Gastrocnemius medialis (tissue), 4 donors: ENCODE measurements at regions not wholly inside any gene's neighbourhood (a gene's known extent, or its start where the extent isn't known, plus 50 kb on each side); places are given as distances from the start of the nearest gene placed in this dataset.

ENCODE experiments used
- ATAC-seq, 2 donors: fragments of 150-250 bp; one replicate each; pipeline ENCODE4 v1.9.1; 2016
- DNase-seq, 2 donors: peaks; one replicate each; pipeline ENCODE4 v3.0.0-alpha.2; 2019
- H3K27ac ChIP-seq, 4 donors: fragments of 200-600 bp; sonication (generic); 1 replicate in 1 of 4; 2 replicates in 3 of 4; pipeline ENCODE4 v1.5.1; 2016 to 2018; ENCODE audit warnings: mild to moderate bottlenecking in 2 of 4, moderate library complexity in 1 of 4
- H3K27me3 ChIP-seq, 3 donors: fragments of 200-600 bp; sonication (generic) in 2 of 3; 1 replicate in 1 of 3; 2 replicates in 2 of 3; pipeline versions ENCODE4 v1.5.1 to v1.6.0; 2016 to 2019; ENCODE audit warnings: mild to moderate bottlenecking in 1 of 3, moderate library complexity in 1 of 3
- H3K36me3 ChIP-seq, 2 donors: fragments of 200-600 bp; sonication (generic) in 1 of 2; one replicate each; pipeline ENCODE4 v1.5.1; 2017 to 2018
- H3K4me1 ChIP-seq, 2 donors: fragments of 200-600 bp; sonication (generic) in 1 of 2; one replicate each; pipeline ENCODE4 v1.5.1; 2016 to 2017; ENCODE audit warnings: mild to moderate bottlenecking in 2 of 2
- H3K4me3 ChIP-seq, 4 donors: fragments of 200-600 bp; sonication (generic) in 3 of 4; 1 replicate in 1 of 4; 2 replicates in 3 of 4; pipeline ENCODE4 v1.5.1; 2016 to 2019; ENCODE audit warnings: mild to moderate bottlenecking in 2 of 4
- H3K9me3 ChIP-seq, 3 donors: fragments of 200-600 bp; sonication (generic) in 2 of 3; 1 replicate in 1 of 3; 2 replicates in 2 of 3; pipeline ENCODE4 v1.5.1; 2016 to 2019
- CTCF ChIP-seq, 5 experiments: fragments of 450-650 bp in 3 of 5; fragments of 200-600 bp in 2 of 5; sonication (generic) in 2 of 5; IDR thresholded peaks in 4 of 5; conservative IDR thresholded peaks in 1 of 5; 1 replicate in 4 of 5; 2 replicates in 1 of 5; pipeline ENCODE4 v1.5.1; 2016 to 2019; ENCODE audit warnings: antibody characterized with exemption in 5 of 5, mild to moderate bottlenecking in 3 of 5, moderate library complexity in 3 of 5
- POLR2A ChIP-seq, 2 donors: fragments of 450-650 bp; IDR thresholded peaks; one replicate each; pipeline ENCODE4 v1.6.1; 2017; ENCODE audit warnings: antibody characterized with exemption in 2 of 2, mild to moderate bottlenecking in 2 of 2, moderate library complexity in 2 of 2
- in situ Hi-C, 4 donors: fragments of 200-750 bp; cut with MboI; loops; one replicate each; pipeline versions ENCODE4 v1.15.0 to v1.8.0; 2017; ENCODE audit warnings: low sequenced_read_pairs in 4 of 4
- intact Hi-C: fragments of 100-400 bp; cut with DNase I; formaldehyde crosslinking; loops from one replicate; pipeline ENCODE4 v1.15.1; 2023; ENCODE audit warnings: low total_unique reads

GRCh38 chr17:79299349-79299748 lies 224.7 kb downstream of the ENGASE start:
- H3K27me3 ChIP-seq, result peaks cover 0 to 13% (median 0%) of the 10 kb centered on the region in 3 donors

GRCh38 chr17:79298799-79299198 lies 224.2 kb downstream of the ENGASE start:
- TF ChIP-seq POLR2A (IDR thresholded peaks at IDR 0.05) (no peak), CTCF (IDR thresholded peaks at IDR 0.05 in 4 of 5, conservative IDR thresholded peaks at IDR 0.05 in 1 of 5) (no peak)
- intact Hi-C loops, result no loop called here
- H3K4me1 ChIP-seq, result peaks cover 0 to 4% of the 10 kb centered on the region in 2 donors
- in situ Hi-C loops, result no loop called here
- ATAC-seq, result no peak
- H3K27me3 ChIP-seq, result peaks cover 0 to 13% (median 0%) of the 10 kb centered on the region in 3 donors
- H3K4me3 ChIP-seq, result no peak overlapping the region
- no peaks in the 10 kb centered on the region for H3K36me3 ChIP-seq
- DNase-seq, result no peak
- H3K9me3 ChIP-seq, result no peaks in the 10 kb centered on the region
- no peak overlapping the region for H3K27ac ChIP-seq

More at GRCh38 chr17:79299349-79299748, 224.7 kb downstream of the ENGASE start:
- H3K27ac ChIP-seq, result no peak overlapping the region
- no peak for ATAC-seq
- peaks cover 0 to 4% of the 10 kb centered on the region in 2 donors for H3K4me1 ChIP-seq
- DNase-seq, result no peak
- no peaks in the 10 kb centered on the region for H3K36me3 ChIP-seq
- no peak overlapping the region for H3K4me3 ChIP-seq
- in situ Hi-C loops, result no loop called here
- intact Hi-C loops, result no loop called here
- TF ChIP-seq POLR2A (IDR thresholded peaks at IDR 0.05), result no peak
- TF ChIP-seq CTCF (IDR thresholded peaks at IDR 0.05 in 4 of 5, conservative IDR thresholded peaks at IDR 0.05 in 1 of 5), result no peak
- no peaks in the 10 kb centered on the region for H3K9me3 ChIP-seq

GRCh38 chr17:79296243-79296642 lies 221.6 kb downstream of the ENGASE start:
- Histone ChIP-seq H3K27ac (no peak overlapping the region), H3K4me3 (no peak overlapping the region), H3K4me1 (peaks cover 0 to 4% of the 10 kb centered on the region in 2 donors), H3K9me3 (no peaks in the 10 kb centered on the region), H3K36me3 (no peaks in the 10 kb centered on the region), H3K27me3 (peaks cover 0 to 18% (median 2%) of the 10 kb centered on the region in 3 donors)
- DNase-seq (no peak), ATAC-seq (no peak)
- intact Hi-C loops, result no loop called here
- in situ Hi-C loops, result no loop called here
- TF ChIP-seq CTCF (IDR thresholded peaks at IDR 0.05 in 4 of 5, conservative IDR thresholded peaks at IDR 0.05 in 1 of 5) (no peak), POLR2A (IDR thresholded peaks at IDR 0.05) (no peak)

GRCh38 chr17:79295307-79295706 lies 220.7 kb downstream of the ENGASE start:
- H3K4me1 ChIP-seq, result peaks cover 0 to 4% of the 10 kb centered on the region in 2 donors
- H3K27me3 ChIP-seq, result peaks cover 0 to 18% (median 8%) of the 10 kb centered on the region in 3 donors
- no peak for TF ChIP-seq POLR2A (IDR thresholded peaks at IDR 0.05)
- no peak for TF ChIP-seq CTCF (IDR thresholded peaks at IDR 0.05 in 4 of 5, conservative IDR thresholded peaks at IDR 0.05 in 1 of 5)
- intact Hi-C loops (no loop called here), in situ Hi-C loops (no loop called here)
- DNase-seq, result no peak
- no peaks in the 10 kb centered on the region for H3K36me3 ChIP-seq
- no peaks in the 10 kb centered on the region for H3K9me3 ChIP-seq
- no peak for ATAC-seq
- H3K4me3 ChIP-seq, result no peak overlapping the region
- no peak overlapping the region for H3K27ac ChIP-seq

GRCh38 chr17:79294459-79295071 lies 219.9 kb downstream of the ENGASE start:
- intact Hi-C loops, result no loop called here
- Histone ChIP-seq H3K36me3 (no peaks in the 10 kb centered on the region), H3K27me3 (peaks cover 3 to 20% (median 8%) of the 10 kb centered on the region in 3 donors), H3K27ac (no peak overlapping the region), H3K9me3 (no peaks in the 10 kb centered on the region), H3K4me1 (peaks cover 0 to 4% of the 10 kb centered on the region in 2 donors), H3K4me3 (no peak overlapping the region)
- TF ChIP-seq CTCF (IDR thresholded peaks at IDR 0.05 in 4 of 5, conservative IDR thresholded peaks at IDR 0.05 in 1 of 5) (no peak), POLR2A (IDR thresholded peaks at IDR 0.05) (no peak)
- in situ Hi-C loops, result no loop called here
- DNase-seq (no peak), ATAC-seq (no peak)
